ENCODE measurements at regions not wholly inside any gene's neighbourhood (a gene's known extent, or its start where the extent isn't known, plus 50 kb on each side); places are given as distances from the start of the nearest gene placed in this dataset.

- WGBS, 2 donors (ENCODE audit: low coverage in 1 of 2) = 80 to 92% methylated on average over 2 to 5 of the region's 5 CpGs
- in situ Hi-C loops (cut with MboI; ENCODE audit: low pct_ligation_motif_present in 1 of 4, low pct_unique_long_range_greater_than_20kb in 1 of 4, low sequenced_read_pairs in 3 of 4) (loop anchor here in 1 of 4 donors (25.0 kb wide), 1 partner anchor 112 kb away; no protein-coding TSS in a partner anchor), intact Hi-C loops (cut with DNase I; ENCODE audit: low total_unique reads) (no loop called here)
- Histone ChIP-seq H3K27ac (no peak overlapping the region), H3K4me3 (no peak overlapping the region), H3K27me3 (no peaks in the 10 kb centered on the region), H3K9me3 (no peaks in the 10 kb centered on the region), H3K36me3 (no peaks in the 10 kb centered on the region), H3K4me1 (no peaks in the 10 kb centered on the region)
- DNase-seq = no peak
- no peak for TF ChIP-seq POLR2A (IDR thresholded peaks at IDR 0.05)
- TF ChIP-seq EP300 (IDR thresholded peaks at IDR 0.05; ENCODE audit: low read depth) = no peak
- no peak for TF ChIP-seq CTCF (IDR thresholded peaks at IDR 0.05)
- TF ChIP-seq POLR2AphosphoS5 (IDR thresholded peaks at IDR 0.05) = no peak
Observed at GRCh38 chr10:80000541-80000940, 51.6 kb upstream of the SFTPD start.

Small RNAs in the stretch of these regions (small RNA-seq; reads per million reads assigned to genes)
- 0 reads per million in 4 donors for gene AL356095.1
